Fibroblast of lung (primary cell): ENCODE measurements at regions not wholly inside any gene's neighbourhood (a gene's known extent, or its start where the extent isn't known, plus 50 kb on each side); places are given as distances from the start of the nearest gene placed in this dataset.

ENCODE experiments used
- DNase-seq, 2 donors: peaks; one replicate each; pipeline versions ENCODE4 v3.0.0 to v3.0.0-alpha.2; 2010; ENCODE audit warnings: low read depth in 2 of 2
- H2AFZ ChIP-seq: 2 replicates; pipeline ENCODE4 v1.5.1; 2012; ENCODE audit warnings: low read length, control low read depth, inconsistent platforms
- H3K27ac ChIP-seq: 2 replicates; pipeline ENCODE4 v1.5.1; 2011; ENCODE audit warnings: low read length, control low read depth; ENCODE audit not compliant: insufficient read depth
- H3K27me3 ChIP-seq: 2 replicates; pipeline ENCODE4 v1.5.1; 2011; ENCODE audit warnings: mild to moderate bottlenecking, low read length; ENCODE audit not compliant: control insufficient read depth, insufficient read depth
- H3K36me3 ChIP-seq: 2 replicates; pipeline ENCODE4 v1.5.1; 2011; ENCODE audit warnings: low read length; ENCODE audit not compliant: control insufficient read depth, insufficient read depth
- H3K4me1 ChIP-seq: 2 replicates; pipeline ENCODE4 v1.5.1; 2011; ENCODE audit warnings: low read length; ENCODE audit not compliant: control insufficient read depth, insufficient read depth; ENCODE audit errors: extremely low read depth
- H3K4me2 ChIP-seq: 2 replicates; pipeline ENCODE4 v1.5.1; 2011; ENCODE audit warnings: low read length, control low read depth; ENCODE audit not compliant: insufficient read depth; ENCODE audit errors: extremely low read depth
- H3K4me3 ChIP-seq, 4 experiments: fragments of 200-600 bp in 1 of 4; sonication (generic) in 1 of 4; replicated peaks in 1 of 4; 2 replicates each; pipeline ENCODE4 v1.5.1; 2011 to 2016; ENCODE audit warnings: low read length in 4 of 4, low read depth in 3 of 4, mild to moderate bottlenecking in 3 of 4, control low read depth in 2 of 4, inconsistent platforms in 1 of 4, mixed read lengths in 1 of 4; ENCODE audit not compliant: insufficient read depth in 1 of 4; ENCODE audit errors: control extremely low read depth in 1 of 4
- H3K79me2 ChIP-seq: 2 replicates; pipeline ENCODE4 v1.5.1; 2012; ENCODE audit warnings: mild to moderate bottlenecking, low read length, inconsistent platforms; ENCODE audit not compliant: control insufficient read depth, insufficient read depth
- H3K9ac ChIP-seq: 2 replicates; pipeline ENCODE4 v1.5.1; 2011; ENCODE audit warnings: mild to moderate bottlenecking, low read length, control low read depth; ENCODE audit not compliant: insufficient read depth
- H3K9me3 ChIP-seq: 2 replicates; pipeline ENCODE4 v1.5.1; 2012; ENCODE audit warnings: low read depth, low read length; ENCODE audit not compliant: control insufficient read depth, insufficient read depth
- H4K20me1 ChIP-seq: 2 replicates; pipeline ENCODE4 v1.5.1; 2011; ENCODE audit warnings: low read length; ENCODE audit not compliant: control insufficient read depth, insufficient read depth; ENCODE audit errors: extremely low read depth
- EZH2 ChIP-seq: IDR thresholded peaks from 2 replicates; pipeline ENCODE4 v1.5.1; 2012; ENCODE audit warnings: low read length, control low read depth, mild to moderate bottlenecking; ENCODE audit errors: missing control alignments
- TF ChIP-seq, protein P1 (sequence below), 2 donors: IDR thresholded peaks in 1 of 2; conservative IDR thresholded peaks in 1 of 2; 1 replicate in 1 of 2; 2 replicates in 1 of 2; pipeline ENCODE4 v1.5.1; 2011 to 2012; ENCODE audit warnings: low read length in 2 of 2, control low read depth in 1 of 2, inconsistent platforms in 1 of 2, low read depth in 1 of 2, mild to moderate bottlenecking in 1 of 2

DNA sequence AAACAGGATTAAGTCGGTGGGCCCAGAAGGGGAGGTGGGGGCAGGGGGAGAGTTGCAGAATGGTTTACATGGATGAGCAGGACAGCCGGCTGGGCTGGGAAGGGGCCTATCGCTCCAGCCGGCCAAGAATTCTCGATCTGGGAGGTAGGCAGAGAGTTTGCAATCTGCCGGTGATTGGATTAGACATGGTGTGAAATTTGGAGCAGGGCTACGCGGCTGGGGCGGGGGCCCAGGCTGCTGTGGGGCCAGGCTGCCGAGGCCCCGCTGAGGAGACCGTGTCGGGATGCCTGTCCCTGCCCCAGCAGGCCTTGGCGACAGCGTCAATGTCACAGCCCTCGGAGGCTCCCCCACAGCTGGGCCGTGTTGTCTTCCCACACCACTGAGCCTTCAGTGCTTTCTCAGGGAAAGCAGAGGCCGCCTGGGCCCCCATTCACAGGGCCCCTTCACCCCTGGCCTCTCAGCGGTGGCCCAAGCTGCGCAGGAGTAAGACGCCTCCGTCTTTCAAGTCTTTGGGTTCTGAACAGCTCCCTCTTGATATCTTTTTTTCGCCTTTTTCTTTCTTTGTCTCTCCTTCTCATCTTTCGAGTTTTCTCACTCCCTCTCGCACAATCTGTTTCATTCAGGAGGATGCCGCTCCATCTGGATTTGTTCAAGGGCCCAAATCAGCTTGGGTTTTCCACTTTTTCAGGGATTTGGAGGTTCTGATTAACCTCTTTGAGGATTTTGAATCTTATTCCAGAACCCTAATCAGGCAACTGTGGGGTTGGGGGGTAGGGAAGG lies 117.5 kb upstream of the PARP11 start:
- no peaks in the 10 kb centered on the region for H3K4me1 ChIP-seq
- no peaks in the 10 kb centered on the region for H3K9me3 ChIP-seq
- H3K36me3 ChIP-seq: no peaks in the 10 kb centered on the region
- H3K27me3 ChIP-seq: no peaks in the 10 kb centered on the region
- DNase-seq: no peak
- no peaks in the 10 kb centered on the region for H3K79me2 ChIP-seq
- H3K27ac ChIP-seq: no peak overlapping the region
- H3K4me2 ChIP-seq: no peak overlapping the region
- no peak for TF ChIP-seq EZH2
- TF ChIP-seq, protein P1, sequence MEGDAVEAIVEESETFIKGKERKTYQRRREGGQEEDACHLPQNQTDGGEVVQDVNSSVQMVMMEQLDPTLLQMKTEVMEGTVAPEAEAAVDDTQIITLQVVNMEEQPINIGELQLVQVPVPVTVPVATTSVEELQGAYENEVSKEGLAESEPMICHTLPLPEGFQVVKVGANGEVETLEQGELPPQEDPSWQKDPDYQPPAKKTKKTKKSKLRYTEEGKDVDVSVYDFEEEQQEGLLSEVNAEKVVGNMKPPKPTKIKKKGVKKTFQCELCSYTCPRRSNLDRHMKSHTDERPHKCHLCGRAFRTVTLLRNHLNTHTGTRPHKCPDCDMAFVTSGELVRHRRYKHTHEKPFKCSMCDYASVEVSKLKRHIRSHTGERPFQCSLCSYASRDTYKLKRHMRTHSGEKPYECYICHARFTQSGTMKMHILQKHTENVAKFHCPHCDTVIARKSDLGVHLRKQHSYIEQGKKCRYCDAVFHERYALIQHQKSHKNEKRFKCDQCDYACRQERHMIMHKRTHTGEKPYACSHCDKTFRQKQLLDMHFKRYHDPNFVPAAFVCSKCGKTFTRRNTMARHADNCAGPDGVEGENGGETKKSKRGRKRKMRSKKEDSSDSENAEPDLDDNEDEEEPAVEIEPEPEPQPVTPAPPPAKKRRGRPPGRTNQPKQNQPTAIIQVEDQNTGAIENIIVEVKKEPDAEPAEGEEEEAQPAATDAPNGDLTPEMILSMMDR (conservative IDR thresholded peaks at IDR 0.05 in 1 of 2, IDR thresholded peaks at IDR 0.05 in 1 of 2; ENCODE audit: low read depth in 1 of 2, low read length in 2 of 2): no peak
- no peak overlapping the region for H3K9ac ChIP-seq
- no peak overlapping the region for H3K4me3 ChIP-seq
- no peak overlapping the region for H2AFZ ChIP-seq
- no peaks in the 10 kb centered on the region for H4K20me1 ChIP-seq

DNA sequence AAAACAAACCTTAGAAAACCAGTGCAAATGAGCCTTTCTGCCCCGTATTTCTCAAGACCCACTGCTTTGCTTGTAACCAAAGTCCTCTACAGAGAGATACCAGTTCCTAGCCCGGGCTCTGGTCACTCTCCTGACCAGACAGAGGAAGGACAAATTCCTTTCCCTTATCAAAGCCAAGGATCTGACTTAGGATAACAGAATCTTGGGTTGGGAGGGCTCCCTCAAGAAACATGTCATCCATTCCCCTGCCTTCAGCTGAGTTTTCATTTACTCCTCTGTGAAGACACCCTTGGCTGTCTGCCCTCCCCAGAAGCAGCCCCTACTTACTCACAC lies 116.0 kb upstream of the PARP11 start:
- no peak for DNase-seq
- TF ChIP-seq EZH2: no peak
- TF ChIP-seq, protein P1 (conservative IDR thresholded peaks at IDR 0.05 in 1 of 2, IDR thresholded peaks at IDR 0.05 in 1 of 2; ENCODE audit: low read depth in 1 of 2, low read length in 2 of 2): no peak
- no peaks in the 10 kb centered on the region for H3K27me3 ChIP-seq
- no peak overlapping the region for H2AFZ ChIP-seq
- H4K20me1 ChIP-seq: no peaks in the 10 kb centered on the region
- no peak overlapping the region for H3K9ac ChIP-seq
- no peaks in the 10 kb centered on the region for H3K79me2 ChIP-seq
- H3K27ac ChIP-seq: no peak overlapping the region
- H3K36me3 ChIP-seq: no peaks in the 10 kb centered on the region
- H3K4me1 ChIP-seq: no peaks in the 10 kb centered on the region
- H3K9me3 ChIP-seq: no peaks in the 10 kb centered on the region
- H3K4me3 ChIP-seq: no peak overlapping the region
- H3K4me2 ChIP-seq: no peak overlapping the region

- TF ChIP-seq EZH2: no peak
- TF ChIP-seq, protein P1 (conservative IDR thresholded peaks at IDR 0.05 in 1 of 2, IDR thresholded peaks at IDR 0.05 in 1 of 2; ENCODE audit: low read depth in 1 of 2, low read length in 2 of 2): no peak
- no peaks in the 10 kb centered on the region for H3K36me3 ChIP-seq
- H4K20me1 ChIP-seq: no peaks in the 10 kb centered on the region
- H2AFZ ChIP-seq: no peak overlapping the region
- no peaks in the 10 kb centered on the region for H3K79me2 ChIP-seq
- H3K9ac ChIP-seq: no peak overlapping the region
- H3K4me1 ChIP-seq: no peaks in the 10 kb centered on the region
- H3K9me3 ChIP-seq: no peaks in the 10 kb centered on the region
- H3K27ac ChIP-seq: no peak overlapping the region
- DNase-seq: no peak
- no peak overlapping the region for H3K4me3 ChIP-seq
- no peak overlapping the region for H3K4me2 ChIP-seq
- H3K27me3 ChIP-seq: no peaks in the 10 kb centered on the region
Observed at GRCh38 chr12:3988519-3989217, 115.5 kb upstream of the PARP11 start.
